ENCODE measurements at regions not wholly inside any gene's neighbourhood (a gene's known extent, or its start where the extent isn't known, plus 50 kb on each side); places are given as distances from the start of the nearest gene placed in this dataset.

DNA sequence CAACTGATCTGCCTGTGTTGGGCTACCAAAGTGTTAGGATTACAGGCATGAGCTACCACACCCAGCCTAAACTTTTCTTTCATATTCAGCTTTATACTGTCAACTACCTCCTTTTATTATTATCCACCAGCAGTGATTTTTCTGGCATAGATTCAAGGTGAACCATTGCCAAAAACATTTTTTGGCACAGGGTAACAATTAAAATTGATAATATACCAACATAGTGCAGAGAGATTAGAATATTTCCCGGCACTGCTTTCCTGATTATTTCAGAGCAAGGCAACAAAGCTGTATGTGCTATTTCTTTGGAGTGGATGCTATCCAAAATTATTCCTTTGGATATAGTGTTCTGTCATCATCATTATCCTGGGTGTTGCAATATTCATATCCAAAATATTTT, 781.6 kb upstream of the SOX9 start:
- TF ChIP-seq FOS (IDR thresholded peaks at IDR 0.05; ENCODE audit: low read depth, low read length) (no peak), MXI1 (IDR thresholded peaks at IDR 0.05; ENCODE audit: borderline replicate concordance, low read depth, low read length) (no peak)

Data from IMR-90 (cell line).